NCI-H2196 treated with DMSO at 0.1 percent for 48 hours (cell line): ENCODE measurements at regions not wholly inside any gene's neighbourhood (a gene's known extent, or its start where the extent isn't known, plus 50 kb on each side); places are given as distances from the start of the nearest gene placed in this dataset.
"Not testable (repeated sequence)": the region's sequence is repeated elsewhere in the genome, so short reads cannot be mapped to it uniquely, and the experiment has no call there.

Experiments used
- DNase-seq: peaks from one replicate; lab custom pipeline; 2025; ENCODE audit not compliant: unreplicated experiment; lab: John Stamatoyannopoulos, UW

DNA sequence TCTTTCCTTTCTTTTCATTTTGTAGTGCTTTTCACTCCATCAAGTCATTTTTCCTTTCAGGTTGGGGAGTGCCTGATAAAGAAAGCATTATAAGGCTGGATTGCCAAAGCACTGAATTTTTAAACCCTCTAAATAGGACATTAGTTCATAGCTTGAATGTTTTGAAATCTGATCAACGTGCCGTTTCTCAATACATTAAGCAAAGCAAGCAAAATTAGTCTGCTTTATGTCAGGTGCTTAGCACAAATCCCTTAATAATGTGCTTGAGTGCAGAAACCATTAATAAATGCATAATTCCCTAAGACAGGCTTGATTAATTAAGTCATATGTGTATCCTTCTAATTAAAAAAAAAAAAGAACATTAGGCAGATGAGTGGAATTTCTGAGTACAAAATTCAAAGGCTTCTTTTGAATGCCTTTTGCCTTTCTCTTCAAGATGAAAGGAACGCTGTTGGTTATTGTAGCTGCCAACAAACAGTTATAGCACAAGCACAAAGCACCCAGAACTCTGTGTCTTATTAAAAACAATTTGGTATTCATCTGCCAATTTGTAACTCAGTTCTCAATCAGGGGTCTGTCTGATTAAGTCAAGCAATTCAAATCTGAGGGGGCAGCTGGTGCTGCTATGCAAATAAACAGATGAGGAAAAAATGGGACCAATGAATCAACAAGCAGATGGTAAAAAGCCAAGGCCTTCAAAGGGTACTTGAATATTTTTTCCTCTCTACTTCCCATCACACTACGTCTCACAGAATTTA, 233.7 kb downstream of the TLE1 start:
- no peak for DNase-seq

DNA sequence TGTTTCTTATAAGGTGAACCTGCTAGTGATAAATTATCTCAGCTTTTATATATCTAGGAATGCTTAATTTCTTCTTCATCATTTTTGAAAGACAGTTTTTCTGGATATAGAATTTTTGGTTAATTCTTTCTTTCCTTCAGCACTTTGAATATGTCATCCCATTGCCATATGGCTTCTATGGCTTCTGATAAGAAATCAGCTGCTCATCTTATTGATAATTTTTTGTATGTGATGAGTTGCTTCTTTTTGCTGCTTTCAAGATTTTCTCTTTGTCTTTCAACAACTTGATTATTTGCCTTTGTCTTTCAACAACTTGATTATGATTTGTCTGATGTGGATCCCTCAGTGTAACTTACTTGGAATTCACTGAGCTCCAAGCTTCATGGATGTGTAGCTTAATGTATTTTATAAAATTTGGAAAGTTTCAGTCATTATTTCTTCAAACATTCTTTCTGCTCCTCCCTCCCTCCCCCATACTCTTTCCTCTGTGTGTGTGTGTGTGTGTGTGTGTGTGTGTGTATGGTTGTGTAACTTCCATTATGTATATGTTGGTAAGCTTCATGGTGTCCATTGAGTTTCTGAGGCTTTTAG, 243.9 kb downstream of the TLE1 start:
- DNase-seq = no peak

DNA sequence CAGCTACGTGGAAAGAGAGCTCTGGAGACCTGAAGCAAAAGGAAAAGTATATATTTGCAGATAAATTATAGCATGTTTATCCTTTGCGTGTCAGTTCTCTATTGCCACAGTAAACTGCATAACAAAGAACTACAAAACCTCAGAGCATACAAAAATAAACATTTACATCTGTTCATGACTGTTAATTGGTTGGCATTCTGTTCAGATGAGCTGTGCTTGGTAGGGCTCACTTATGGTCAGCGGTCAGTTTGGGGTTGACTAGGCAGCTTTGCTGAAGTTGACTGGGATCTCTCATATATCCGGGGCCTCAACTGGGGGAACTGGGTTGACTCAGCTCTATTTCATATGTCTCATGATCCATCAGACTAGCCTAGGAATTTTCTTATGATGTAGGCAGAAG, 257.7 kb downstream of the TLE1 start:
- no peak for DNase-seq

GRCh38 chr9:81430727-81431126, 258.6 kb downstream of the TLE1 start:
- DNase-seq = no peak

- DNase-seq = no peak
These were observed 261.5 kb downstream of the TLE1 start for GRCh38 chr9:81427870-81428269.

- no peak for DNase-seq
These were observed 264.9 kb downstream of the TLE1 start for GRCh38 chr9:81424431-81424830.

- no peak for DNase-seq
These were observed 265.6 kb downstream of the TLE1 start for GRCh38 chr9:81423589-81424326.

DNA sequence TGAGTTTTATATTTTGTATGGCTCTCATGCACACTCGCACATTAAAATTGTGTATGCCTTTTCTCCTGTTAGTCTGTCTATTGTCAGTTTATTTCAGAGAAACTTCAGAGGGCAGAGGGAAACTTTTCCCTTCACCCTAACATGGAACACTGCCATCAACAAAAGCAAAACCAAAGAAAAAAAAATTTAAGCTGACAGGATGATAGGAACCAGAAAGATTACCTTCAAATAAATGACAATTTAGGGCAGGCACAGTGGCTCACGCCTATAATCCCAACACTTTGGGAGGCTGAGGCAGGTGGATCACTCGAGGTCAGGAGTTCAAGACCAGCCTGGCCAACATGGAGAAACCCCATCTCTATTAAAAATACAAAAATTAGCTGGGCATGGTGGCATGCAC, 268.3 kb downstream of the TLE1 start:
- not testable (repeated sequence) for DNase-seq

DNA sequence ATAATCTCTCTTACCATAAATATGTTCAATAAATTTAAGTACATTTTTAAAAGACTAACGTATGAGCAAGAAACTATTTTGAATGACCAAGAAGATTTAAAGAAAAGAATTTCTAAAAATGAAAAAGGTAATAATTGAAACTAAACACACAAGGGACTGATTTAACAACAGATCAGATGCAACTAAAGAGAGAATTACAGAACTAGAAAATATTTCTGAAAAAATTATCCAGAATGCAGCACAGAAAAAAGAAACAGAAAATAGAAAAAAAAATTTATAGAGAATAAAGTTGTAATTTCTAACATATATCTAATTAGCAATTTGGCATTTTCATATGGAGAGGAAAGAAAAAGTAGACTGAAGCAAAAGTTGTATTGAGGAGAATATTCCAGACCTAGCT, 269.3 kb downstream of the TLE1 start:
- no peak for DNase-seq

DNA sequence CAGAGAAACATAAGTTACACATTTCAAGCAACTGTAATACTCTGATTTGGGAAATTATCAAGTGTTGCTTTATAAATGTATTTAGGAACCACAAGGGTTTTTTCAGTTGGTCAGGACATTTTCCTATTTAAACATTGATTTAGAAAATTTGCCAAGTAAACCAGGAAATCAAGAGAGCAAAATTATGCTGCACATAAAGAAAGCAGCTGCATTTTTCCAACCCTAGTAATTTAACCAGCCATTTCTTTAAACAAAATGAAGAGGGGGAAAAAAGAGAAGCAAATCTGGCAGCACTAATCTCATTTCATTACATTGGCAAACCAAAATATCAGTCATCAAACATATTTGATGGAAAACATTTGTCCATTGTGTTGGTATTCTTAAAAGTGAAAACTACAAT, 271.4 kb downstream of the TLE1 start:
- no peak for DNase-seq

DNA sequence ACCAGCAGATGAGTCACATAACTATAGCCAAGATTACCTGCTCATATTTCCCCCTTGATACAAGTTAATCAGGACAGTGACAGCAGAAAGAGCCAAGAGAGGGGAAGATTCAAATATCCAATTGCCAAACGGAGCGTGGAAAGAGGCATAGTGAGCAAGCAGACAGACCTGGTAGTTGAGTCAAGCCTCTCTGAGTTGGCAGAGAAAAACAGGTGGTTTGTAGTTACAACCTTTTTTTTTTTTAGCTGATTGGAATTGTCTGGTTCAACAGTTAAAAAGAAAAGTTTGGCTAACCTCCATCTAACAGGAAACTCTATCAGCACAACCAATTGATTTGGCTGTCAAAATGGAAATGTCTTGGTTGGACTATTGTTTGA, 272.1 kb downstream of the TLE1 start:
- DNase-seq = no peak

DNA sequence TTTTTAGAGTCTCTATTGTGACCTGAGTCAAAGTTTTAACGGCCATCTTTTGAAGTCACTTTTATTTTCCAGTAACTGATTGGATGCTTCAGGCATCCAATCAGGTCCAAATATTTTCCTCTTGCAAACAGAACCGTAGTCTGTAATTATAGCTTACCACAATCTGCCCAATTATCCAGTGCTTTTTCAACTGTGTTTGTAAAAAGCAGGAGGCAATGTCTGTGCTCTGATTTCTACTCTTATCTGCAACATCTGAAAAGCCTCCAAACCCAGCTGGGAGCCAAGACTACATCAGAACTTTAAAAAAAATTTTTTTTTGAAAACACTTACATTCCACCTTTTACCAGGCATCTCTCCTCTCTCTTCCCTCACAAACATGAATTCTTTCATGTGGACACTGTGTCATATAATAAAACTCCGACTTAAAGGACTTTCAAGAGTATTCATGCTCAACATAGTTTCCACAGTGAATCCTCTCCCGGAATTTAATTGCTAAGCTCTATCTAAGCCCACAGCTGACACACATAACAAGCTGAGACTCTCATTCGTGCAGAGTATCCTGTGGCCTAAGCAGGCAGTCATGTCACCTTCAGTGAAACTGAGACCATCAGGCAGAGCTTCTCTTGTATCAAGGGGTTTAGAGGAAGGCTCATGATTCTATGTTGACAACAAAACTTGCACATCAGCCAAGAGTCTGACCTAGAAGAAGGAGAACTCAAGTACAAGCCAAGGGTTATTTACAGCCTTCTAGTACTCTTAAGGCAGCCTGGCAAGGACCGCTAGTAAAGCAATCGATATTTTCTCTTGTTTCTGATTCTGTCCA, 272.7 kb downstream of the TLE1 start:
- DNase-seq = peak; percentile 30

DNA sequence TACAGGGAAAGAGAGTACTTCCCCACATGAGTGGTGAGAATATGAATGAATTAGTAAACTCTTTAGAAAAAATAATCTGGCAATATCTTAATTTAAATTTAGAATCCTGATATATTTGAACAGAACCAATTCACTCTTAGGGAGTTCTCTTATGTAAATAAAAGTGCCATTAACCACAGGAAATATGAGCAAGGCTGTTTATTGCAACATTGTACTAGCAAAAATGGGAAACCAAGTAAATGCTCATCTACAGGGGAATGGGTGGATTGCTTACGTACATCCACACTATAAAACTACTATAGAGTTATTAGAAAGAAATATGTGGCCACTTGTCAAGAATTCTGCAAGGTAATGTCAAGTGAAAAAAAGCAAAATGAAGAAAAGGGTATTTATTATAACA, 274.5 kb downstream of the TLE1 start:
- DNase-seq = no peak

- no peak for DNase-seq
These were observed 277.4 kb downstream of the TLE1 start for GRCh38 chr9:81411961-81412360.

DNA sequence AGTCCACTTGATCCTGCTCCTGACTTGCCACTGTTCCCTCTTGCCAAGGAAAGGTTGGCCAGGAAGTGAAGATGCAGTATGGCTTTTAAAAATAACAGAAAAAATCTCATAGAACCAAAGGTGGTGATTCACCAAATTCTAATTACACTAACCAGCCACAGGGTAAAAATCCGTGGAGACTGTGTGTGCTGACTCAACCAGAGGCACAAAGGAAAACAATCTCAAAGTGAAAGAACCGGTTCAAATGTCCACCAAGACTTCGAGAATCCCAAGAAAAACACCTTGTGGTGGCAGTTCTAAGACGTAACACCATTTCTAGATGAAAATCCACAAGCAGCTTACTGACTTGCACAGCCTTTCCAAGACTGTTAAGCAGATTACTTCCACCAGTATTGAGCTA, 279.1 kb downstream of the TLE1 start:
- no peak for DNase-seq

GRCh38 chr9:81408951-81409350, 280.4 kb downstream of the TLE1 start:
- DNase-seq = no peak

- no peak for DNase-seq
These were observed 284.3 kb downstream of the TLE1 start for GRCh38 chr9:81404931-81405598.

GRCh38 chr9:81397481-81398381, 291.6 kb downstream of the TLE1 start:
- no peak for DNase-seq

- no peak for DNase-seq
These were observed 292.8 kb downstream of the TLE1 start for GRCh38 chr9:81396528-81396927.

DNA sequence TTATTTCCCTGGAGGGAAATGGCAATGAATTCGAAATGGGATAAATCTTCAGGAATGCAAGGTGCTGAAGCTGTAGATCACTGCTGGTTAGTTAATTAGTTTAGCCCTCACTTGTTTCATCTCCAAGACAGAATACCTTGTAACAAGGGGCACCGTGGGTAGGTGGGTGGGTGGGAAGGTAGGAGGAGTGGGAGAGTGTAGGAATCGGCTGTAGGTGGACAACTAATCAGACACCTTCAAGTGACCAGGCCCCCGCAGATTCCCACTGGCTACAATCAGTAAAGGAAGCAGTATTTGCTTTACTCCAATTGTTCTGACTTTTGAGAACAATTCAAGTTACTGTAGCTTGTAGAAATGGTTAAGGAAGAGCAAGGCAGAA, 293.7 kb downstream of the TLE1 start:
- DNase-seq = no peak
